ENCODE measurements at regions not wholly inside any gene's neighbourhood (a gene's known extent, or its start where the extent isn't known, plus 50 kb on each side); places are given as distances from the start of the nearest gene placed in this dataset.

- H3K9me3 Mint-ChIP-seq (ENCODE audit: low read depth) = no peaks in the 10 kb centered on the region
- H3K4me1 Mint-ChIP-seq (ENCODE audit: low read depth) = no peaks in the 10 kb centered on the region
- H3K27ac Mint-ChIP-seq = no peak overlapping the region
- H3K27me3 Mint-ChIP-seq = no peaks in the 10 kb centered on the region
- no peaks in the 10 kb centered on the region for H3K36me3 Mint-ChIP-seq
- no peak overlapping the region for H3K4me3 Mint-ChIP-seq
Observed at GRCh38 chr13:65881561-65882155, 1348.5 kb downstream of the PCDH9 start.

GRCh38 chr13:65875031-65875430 lies 1355.1 kb downstream of the PCDH9 start:
- H3K27me3 Mint-ChIP-seq = no peaks in the 10 kb centered on the region
- no peak overlapping the region for H3K4me3 Mint-ChIP-seq
- no peaks in the 10 kb centered on the region for H3K9me3 Mint-ChIP-seq (ENCODE audit: low read depth)
- no peaks in the 10 kb centered on the region for H3K36me3 Mint-ChIP-seq
- no peaks in the 10 kb centered on the region for H3K4me1 Mint-ChIP-seq (ENCODE audit: low read depth)
- H3K27ac Mint-ChIP-seq = no peak overlapping the region

- Mint-ChIP-seq H3K27ac (no peak overlapping the region), H3K27me3 (no peaks in the 10 kb centered on the region)
Observed at GRCh38 chr13:65872448-65872847, 1357.7 kb downstream of the PCDH9 start.

GRCh38 chr13:65868884-65869283 lies 1361.3 kb downstream of the PCDH9 start:
- H3K4me3 Mint-ChIP-seq = no peak overlapping the region
- peaks cover 10% of the 10 kb centered on the region for H3K9me3 Mint-ChIP-seq (ENCODE audit: low read depth)
- no peaks in the 10 kb centered on the region for H3K36me3 Mint-ChIP-seq
- no peak overlapping the region for H3K27ac Mint-ChIP-seq
- no peaks in the 10 kb centered on the region for H3K4me1 Mint-ChIP-seq (ENCODE audit: low read depth)
- no peaks in the 10 kb centered on the region for H3K27me3 Mint-ChIP-seq

More at GRCh38 chr13:65872448-65872847, 1357.7 kb downstream of the PCDH9 start:
- Mint-ChIP-seq H3K36me3 (no peaks in the 10 kb centered on the region), H3K4me1 (ENCODE audit: low read depth) (no peaks in the 10 kb centered on the region), H3K4me3 (no peak overlapping the region), H3K9me3 (ENCODE audit: low read depth) (peaks cover 2% of the 10 kb centered on the region)

- no peaks in the 10 kb centered on the region for H3K4me1 Mint-ChIP-seq (ENCODE audit: low read depth)
- no peaks in the 10 kb centered on the region for H3K36me3 Mint-ChIP-seq
Observed at GRCh38 chr13:65868099-65868498, 1362.0 kb downstream of the PCDH9 start.

GRCh38 chr13:65866138-65866537 lies 1364.0 kb downstream of the PCDH9 start:
- Mint-ChIP-seq H3K27me3 (no peaks in the 10 kb centered on the region), H3K4me3 (no peak overlapping the region), H3K36me3 (no peaks in the 10 kb centered on the region), H3K4me1 (ENCODE audit: low read depth) (no peaks in the 10 kb centered on the region), H3K27ac (no peak overlapping the region), H3K9me3 (ENCODE audit: low read depth) (peaks cover 10% of the 10 kb centered on the region)

More at GRCh38 chr13:65868099-65868498, 1362.0 kb downstream of the PCDH9 start:
- no peaks in the 10 kb centered on the region for H3K27me3 Mint-ChIP-seq
- peaks cover 10% of the 10 kb centered on the region for H3K9me3 Mint-ChIP-seq (ENCODE audit: low read depth)
- no peak overlapping the region for H3K27ac Mint-ChIP-seq
- H3K4me3 Mint-ChIP-seq = no peak overlapping the region

GRCh38 chr13:65865206-65865605 lies 1364.9 kb downstream of the PCDH9 start:
- Mint-ChIP-seq H3K4me1 (ENCODE audit: low read depth) (no peaks in the 10 kb centered on the region), H3K36me3 (no peaks in the 10 kb centered on the region)

GRCh38 chr13:65864039-65864438 lies 1366.1 kb downstream of the PCDH9 start:
- Mint-ChIP-seq H3K4me3 (no peak overlapping the region), H3K4me1 (ENCODE audit: low read depth) (no peaks in the 10 kb centered on the region), H3K36me3 (no peaks in the 10 kb centered on the region)

More at GRCh38 chr13:65865206-65865605, 1364.9 kb downstream of the PCDH9 start:
- peaks cover 10% of the 10 kb centered on the region for H3K9me3 Mint-ChIP-seq (ENCODE audit: low read depth)
- H3K4me3 Mint-ChIP-seq = no peak overlapping the region
- H3K27me3 Mint-ChIP-seq = no peaks in the 10 kb centered on the region
- H3K27ac Mint-ChIP-seq = no peak overlapping the region

GRCh38 chr13:65860306-65860705 lies 1369.8 kb downstream of the PCDH9 start:
- Mint-ChIP-seq H3K27me3 (no peaks in the 10 kb centered on the region), H3K4me3 (no peak overlapping the region), H3K36me3 (no peaks in the 10 kb centered on the region), H3K4me1 (ENCODE audit: low read depth) (no peaks in the 10 kb centered on the region), H3K9me3 (ENCODE audit: low read depth) (peaks cover 9% of the 10 kb centered on the region), H3K27ac (no peak overlapping the region)

More at GRCh38 chr13:65864039-65864438, 1366.1 kb downstream of the PCDH9 start:
- Mint-ChIP-seq H3K27ac (no peak overlapping the region), H3K27me3 (no peaks in the 10 kb centered on the region), H3K9me3 (ENCODE audit: low read depth) (peaks cover 12% of the 10 kb centered on the region)

GRCh38 chr13:65857942-65858565 lies 1372.1 kb downstream of the PCDH9 start:
- no peak overlapping the region for H3K4me3 Mint-ChIP-seq
- no peaks in the 10 kb centered on the region for H3K36me3 Mint-ChIP-seq
- H3K27ac Mint-ChIP-seq = no peak overlapping the region
- H3K4me1 Mint-ChIP-seq (ENCODE audit: low read depth) = no peaks in the 10 kb centered on the region
- H3K27me3 Mint-ChIP-seq = no peaks in the 10 kb centered on the region
- H3K9me3 Mint-ChIP-seq (ENCODE audit: low read depth) = peaks cover 9% of the 10 kb centered on the region

GRCh38 chr13:65856431-65856830 lies 1373.7 kb downstream of the PCDH9 start:
- H3K27ac Mint-ChIP-seq = no peak overlapping the region
- no peaks in the 10 kb centered on the region for H3K36me3 Mint-ChIP-seq
- no peaks in the 10 kb centered on the region for H3K27me3 Mint-ChIP-seq
- H3K4me3 Mint-ChIP-seq = no peak overlapping the region
- no peaks in the 10 kb centered on the region for H3K4me1 Mint-ChIP-seq (ENCODE audit: low read depth)
- peaks cover 9% of the 10 kb centered on the region for H3K9me3 Mint-ChIP-seq (ENCODE audit: low read depth)

GRCh38 chr13:65855242-65855805 lies 1374.8 kb downstream of the PCDH9 start:
- Mint-ChIP-seq H3K9me3 (ENCODE audit: low read depth) (peaks cover 9% of the 10 kb centered on the region), H3K27me3 (no peaks in the 10 kb centered on the region), H3K36me3 (no peaks in the 10 kb centered on the region), H3K27ac (no peak overlapping the region), H3K4me1 (ENCODE audit: low read depth) (no peaks in the 10 kb centered on the region), H3K4me3 (no peak overlapping the region)

- no peaks in the 10 kb centered on the region for H3K27me3 Mint-ChIP-seq
Observed at GRCh38 chr13:65854431-65854830, 1375.7 kb downstream of the PCDH9 start.

GRCh38 chr13:65844266-65844841 lies 1385.8 kb downstream of the PCDH9 start:
- Mint-ChIP-seq H3K36me3 (no peaks in the 10 kb centered on the region), H3K27me3 (no peaks in the 10 kb centered on the region), H3K4me1 (ENCODE audit: low read depth) (no peaks in the 10 kb centered on the region), H3K27ac (no peak overlapping the region), H3K9me3 (ENCODE audit: low read depth) (no peaks in the 10 kb centered on the region), H3K4me3 (no peak overlapping the region)

More at GRCh38 chr13:65854431-65854830, 1375.7 kb downstream of the PCDH9 start:
- H3K9me3 Mint-ChIP-seq (ENCODE audit: low read depth) = peaks cover 9% of the 10 kb centered on the region
- no peaks in the 10 kb centered on the region for H3K4me1 Mint-ChIP-seq (ENCODE audit: low read depth)
- H3K4me3 Mint-ChIP-seq = no peak overlapping the region
- no peak overlapping the region for H3K27ac Mint-ChIP-seq
- no peaks in the 10 kb centered on the region for H3K36me3 Mint-ChIP-seq

GRCh38 chr13:65843314-65843731 lies 1386.8 kb downstream of the PCDH9 start:
- Mint-ChIP-seq H3K36me3 (no peaks in the 10 kb centered on the region), H3K4me1 (ENCODE audit: low read depth) (no peaks in the 10 kb centered on the region), H3K27me3 (no peaks in the 10 kb centered on the region)

More at GRCh38 chr13:65843314-65843731, 1386.8 kb downstream of the PCDH9 start:
- H3K9me3 Mint-ChIP-seq (ENCODE audit: low read depth) = no peaks in the 10 kb centered on the region
- H3K27ac Mint-ChIP-seq = no peak overlapping the region
- no peak overlapping the region for H3K4me3 Mint-ChIP-seq
